K562 (cell line): ENCODE measurements at regions not wholly inside any gene's neighbourhood (a gene's known extent, or its start where the extent isn't known, plus 50 kb on each side); places are given as distances from the start of the nearest gene placed in this dataset.

Source experiments
- CCNT2 ChIP-seq: IDR thresholded peaks from 2 replicates; pipeline ENCODE4 v1.6.1; 2011; ENCODE audit warnings: borderline replicate concordance, low read depth, mild to moderate bottlenecking, moderate library complexity, mixed read lengths, low read length; ENCODE audit not compliant: insufficient read length; ENCODE audit errors: extremely low read depth
- EZH2 ChIP-seq: IDR thresholded peaks from 2 replicates; pipeline ENCODE4 v1.6.1; 2012; ENCODE audit warnings: low read depth, mild to moderate bottlenecking, inconsistent platforms, low read length, borderline replicate concordance
- HCFC1 ChIP-seq: IDR thresholded peaks from 2 replicates; pipeline ENCODE4 v1.6.1; 2012; ENCODE audit warnings: low read depth, low read length, improper control_type of control experiment
- RCOR1 ChIP-seq, 2 experiments: IDR thresholded peaks; 2 replicates each; pipeline ENCODE4 v1.6.1; 2012; ENCODE audit warnings: low read depth in 2 of 2, low read length in 2 of 2, borderline replicate concordance in 1 of 2, improper control_type of control experiment in 1 of 2
- TRIM28 ChIP-seq: fragments of 450-650 bp; IDR thresholded peaks from 2 replicates; pipeline ENCODE4 v1.6.1; 2017
- ZNF274 ChIP-seq: IDR thresholded peaks from 2 replicates; pipeline ENCODE4 v1.6.1; 2011; ENCODE audit warnings: low read depth, mild to moderate bottlenecking, low read length, moderate library complexity, borderline replicate concordance
- TF ChIP-seq, protein P1 (sequence below), 3 experiments: IDR thresholded peaks in 2 of 3; conservative IDR thresholded peaks in 1 of 3; 2 replicates each; pipeline ENCODE4 v1.5.1; 2011 to 2012; ENCODE audit warnings: low read length in 3 of 3, mild to moderate bottlenecking in 3 of 3, control low read depth in 2 of 3, improper control_type of control experiment in 1 of 3, inconsistent platforms in 1 of 3, low read depth in 1 of 3, mixed read lengths in 1 of 3, moderate library complexity in 1 of 3; ENCODE audit not compliant: insufficient read depth in 2 of 3

DNA sequence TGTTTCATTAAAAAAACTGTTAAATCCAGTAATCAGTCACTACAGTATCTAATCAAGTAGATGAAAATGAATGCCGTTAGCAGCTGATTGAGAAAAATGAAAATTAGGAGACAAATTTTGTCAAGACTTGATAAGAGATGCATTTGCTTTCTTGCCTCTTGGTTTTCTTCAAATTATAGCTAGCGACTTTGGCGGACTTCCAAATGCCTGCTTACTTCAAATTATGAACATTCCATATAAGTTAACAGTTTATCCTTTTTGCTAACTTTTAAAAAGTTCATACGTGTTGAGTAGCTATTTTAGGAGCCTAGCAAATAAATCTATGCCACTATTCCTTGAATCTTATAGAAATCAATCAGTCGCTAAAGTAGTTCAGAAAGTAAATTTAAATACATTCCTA, 58.8 kb downstream of the PPP4R3C start:
- TF ChIP-seq, protein P1, sequence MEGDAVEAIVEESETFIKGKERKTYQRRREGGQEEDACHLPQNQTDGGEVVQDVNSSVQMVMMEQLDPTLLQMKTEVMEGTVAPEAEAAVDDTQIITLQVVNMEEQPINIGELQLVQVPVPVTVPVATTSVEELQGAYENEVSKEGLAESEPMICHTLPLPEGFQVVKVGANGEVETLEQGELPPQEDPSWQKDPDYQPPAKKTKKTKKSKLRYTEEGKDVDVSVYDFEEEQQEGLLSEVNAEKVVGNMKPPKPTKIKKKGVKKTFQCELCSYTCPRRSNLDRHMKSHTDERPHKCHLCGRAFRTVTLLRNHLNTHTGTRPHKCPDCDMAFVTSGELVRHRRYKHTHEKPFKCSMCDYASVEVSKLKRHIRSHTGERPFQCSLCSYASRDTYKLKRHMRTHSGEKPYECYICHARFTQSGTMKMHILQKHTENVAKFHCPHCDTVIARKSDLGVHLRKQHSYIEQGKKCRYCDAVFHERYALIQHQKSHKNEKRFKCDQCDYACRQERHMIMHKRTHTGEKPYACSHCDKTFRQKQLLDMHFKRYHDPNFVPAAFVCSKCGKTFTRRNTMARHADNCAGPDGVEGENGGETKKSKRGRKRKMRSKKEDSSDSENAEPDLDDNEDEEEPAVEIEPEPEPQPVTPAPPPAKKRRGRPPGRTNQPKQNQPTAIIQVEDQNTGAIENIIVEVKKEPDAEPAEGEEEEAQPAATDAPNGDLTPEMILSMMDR (IDR thresholded peaks at IDR 0.05 in 2 of 3, conservative IDR thresholded peaks at IDR 0.05 in 1 of 3; ENCODE audit: insufficient read depth in 2 of 3, low read depth in 1 of 3, low read length in 3 of 3) = no peak
- TF ChIP-seq HCFC1 (no peak), EZH2 (no peak), TRIM28 (no peak), ZNF274 (no peak), RCOR1 (IDR thresholded peaks at IDR 0.05; ENCODE audit: borderline replicate concordance in 1 of 2, low read depth in 2 of 2, low read length in 2 of 2) (no peak), CCNT2 (no peak)
